ENCODE measurements at regions not wholly inside any gene's neighbourhood (a gene's known extent, or its start where the extent isn't known, plus 50 kb on each side); places are given as distances from the start of the nearest gene placed in this dataset.
"Not testable (repeated sequence)": the region's sequence is repeated elsewhere in the genome, so short reads cannot be mapped to it uniquely, and the experiment has no call there.

- no peak for FAIRE-seq
- no peak for DNase-seq (ENCODE audit: low spot score)
Measured at GRCh38 chr2:9708683-9709538, 78.1 kb upstream of the YWHAQ start.

- DNase-seq (ENCODE audit: low spot score): no peak
- no peak for FAIRE-seq
Measured at GRCh38 chr2:9709539-9710285, 78.9 kb upstream of the YWHAQ start.

- DNase-seq (ENCODE audit: low spot score): no peak
- FAIRE-seq: no peak
Measured at GRCh38 chr2:9710311-9710710, 79.5 kb upstream of the YWHAQ start.

- FAIRE-seq (no peak), DNase-seq (ENCODE audit: low spot score) (no peak)
Measured at GRCh38 chr2:9712263-9712662, 81.5 kb upstream of the YWHAQ start.

- no peak for FAIRE-seq
- DNase-seq (ENCODE audit: low spot score): no peak
Measured at GRCh38 chr2:9714630-9715214, 83.9 kb upstream of the YWHAQ start.

- DNase-seq (ENCODE audit: low spot score) (no peak), FAIRE-seq (no peak)
Measured at GRCh38 chr2:9715238-9715637, 84.4 kb upstream of the YWHAQ start.

GRCh38 chr2:9717886-9718451, 87.2 kb upstream of the YWHAQ start:
- no peak for DNase-seq (ENCODE audit: low spot score)
- no peak for FAIRE-seq

GRCh38 chr2:9720352-9721093, 89.7 kb upstream of the YWHAQ start:
- DNase-seq (ENCODE audit: low spot score) (no peak), FAIRE-seq (no peak)

- DNase-seq (ENCODE audit: low spot score) (no peak), FAIRE-seq (no peak)
Measured at GRCh38 chr2:9721344-9721743, 90.5 kb upstream of the YWHAQ start.

GRCh38 chr2:9722451-9722850, 91.7 kb upstream of the YWHAQ start:
- DNase-seq (ENCODE audit: low spot score) (no peak), FAIRE-seq (no peak)

GRCh38 chr2:9724565-9724964, 93.8 kb upstream of the YWHAQ start:
- DNase-seq (ENCODE audit: low spot score) (no peak), FAIRE-seq (no peak)

GRCh38 chr2:9725106-9725505, 94.3 kb upstream of the YWHAQ start:
- DNase-seq (ENCODE audit: low spot score): no peak

GRCh38 chr2:9726016-9726415, 95.2 kb upstream of the YWHAQ start:
- not testable (repeated sequence) for FAIRE-seq; DNase-seq (ENCODE audit: low spot score)

More at GRCh38 chr2:9725106-9725505, 94.3 kb upstream of the YWHAQ start:
- no peak for FAIRE-seq

GRCh38 chr2:9730523-9730922, 99.7 kb upstream of the YWHAQ start:
- not testable (repeated sequence) for DNase-seq (ENCODE audit: low spot score); FAIRE-seq

GRCh38 chr2:9732824-9733223, 102.0 kb upstream of the YWHAQ start:
- DNase-seq (ENCODE audit: low spot score): no peak
- no peak for FAIRE-seq

- FAIRE-seq (no peak), DNase-seq (ENCODE audit: low spot score) (no peak)
Measured at GRCh38 chr2:9734308-9734707, 103.5 kb upstream of the YWHAQ start.

GRCh38 chr2:9735335-9735734, 104.5 kb upstream of the YWHAQ start:
- DNase-seq (ENCODE audit: low spot score): no peak
- no peak for FAIRE-seq

GRCh38 chr2:9736021-9736420, 105.2 kb upstream of the YWHAQ start:
- FAIRE-seq: no peak
- DNase-seq (ENCODE audit: low spot score): no peak

- DNase-seq (ENCODE audit: low spot score) (peak; percentile 22), FAIRE-seq (no peak)
Measured at GRCh38 chr2:9737053-9737875, 106.0 kb upstream of the TAF1B start.

GRCh38 chr2:9738062-9738461, 105.2 kb upstream of the TAF1B start:
- DNase-seq (ENCODE audit: low spot score) (no peak), FAIRE-seq (no peak)

Data from RCC 7860 (cell line).